ENCODE measurements at regions not wholly inside any gene's neighbourhood (a gene's known extent, or its start where the extent isn't known, plus 50 kb on each side); places are given as distances from the start of the nearest gene placed in this dataset.

DNA sequence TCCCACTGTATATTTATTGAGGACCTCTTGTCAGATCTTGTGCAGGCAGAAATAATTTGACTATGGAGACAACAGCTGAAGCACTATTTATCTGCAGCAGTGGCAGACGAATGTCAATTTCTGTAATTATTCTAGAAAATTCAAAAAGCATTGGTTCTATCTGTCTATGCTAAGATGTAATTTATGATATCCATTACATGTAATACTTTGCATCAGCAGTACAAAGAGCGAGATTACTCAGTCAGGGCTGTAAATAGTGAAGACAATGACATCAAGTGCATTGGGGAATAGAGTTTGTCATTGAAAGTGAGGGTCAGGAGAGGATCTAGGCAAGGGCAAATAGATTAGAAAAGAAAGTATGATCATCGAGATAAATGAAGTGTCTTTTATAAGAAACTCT, 508.2 kb downstream of the ZWINT start:
- DNase-seq: no peak
- ATAC-seq (ENCODE audit: poor library complexity): no peak
- H3K27me3 Mint-ChIP-seq: no peaks in the 10 kb centered on the region
- H3K4me3 ChIP-seq (ENCODE audit: low read length): no peak overlapping the region
- no peak overlapping the region for H3K27ac ChIP-seq (ENCODE audit: low read depth in 1 of 2, low read length in 2 of 2)
- H3K9me3 Mint-ChIP-seq: peaks cover 3% of the 10 kb centered on the region
- TF ChIP-seq, protein P1, sequence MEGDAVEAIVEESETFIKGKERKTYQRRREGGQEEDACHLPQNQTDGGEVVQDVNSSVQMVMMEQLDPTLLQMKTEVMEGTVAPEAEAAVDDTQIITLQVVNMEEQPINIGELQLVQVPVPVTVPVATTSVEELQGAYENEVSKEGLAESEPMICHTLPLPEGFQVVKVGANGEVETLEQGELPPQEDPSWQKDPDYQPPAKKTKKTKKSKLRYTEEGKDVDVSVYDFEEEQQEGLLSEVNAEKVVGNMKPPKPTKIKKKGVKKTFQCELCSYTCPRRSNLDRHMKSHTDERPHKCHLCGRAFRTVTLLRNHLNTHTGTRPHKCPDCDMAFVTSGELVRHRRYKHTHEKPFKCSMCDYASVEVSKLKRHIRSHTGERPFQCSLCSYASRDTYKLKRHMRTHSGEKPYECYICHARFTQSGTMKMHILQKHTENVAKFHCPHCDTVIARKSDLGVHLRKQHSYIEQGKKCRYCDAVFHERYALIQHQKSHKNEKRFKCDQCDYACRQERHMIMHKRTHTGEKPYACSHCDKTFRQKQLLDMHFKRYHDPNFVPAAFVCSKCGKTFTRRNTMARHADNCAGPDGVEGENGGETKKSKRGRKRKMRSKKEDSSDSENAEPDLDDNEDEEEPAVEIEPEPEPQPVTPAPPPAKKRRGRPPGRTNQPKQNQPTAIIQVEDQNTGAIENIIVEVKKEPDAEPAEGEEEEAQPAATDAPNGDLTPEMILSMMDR (IDR thresholded peaks at IDR 0.05): no peak
- no peaks in the 10 kb centered on the region for H3K4me1 Mint-ChIP-seq (ENCODE audit: low read depth)
- no peaks in the 10 kb centered on the region for H3K27me3 ChIP-seq (ENCODE audit: control insufficient read depth in 1 of 2, insufficient read depth in 2 of 2, low read length in 2 of 2)
- H3K27ac Mint-ChIP-seq: no peak overlapping the region
- ChIA-PET CTCF (no interaction called here), POLR2A (no interaction called here)
- no peaks in the 10 kb centered on the region for H3K36me3 Mint-ChIP-seq (ENCODE audit: low read depth)
- H3K4me1 ChIP-seq (ENCODE audit: insufficient read depth, low read length): no peaks in the 10 kb centered on the region
- no peaks in the 10 kb centered on the region for H3K9me3 ChIP-seq (ENCODE audit: control insufficient read depth in 1 of 2, insufficient read depth in 1 of 2, low read length in 2 of 2)
- no peaks in the 10 kb centered on the region for H3K36me3 ChIP-seq (ENCODE audit: insufficient read depth, low read length)
- intact Hi-C loops (cut with DNase I, micrococcal nuclease): no loop called here
- no peak overlapping the region for H3K4me3 Mint-ChIP-seq

DNA sequence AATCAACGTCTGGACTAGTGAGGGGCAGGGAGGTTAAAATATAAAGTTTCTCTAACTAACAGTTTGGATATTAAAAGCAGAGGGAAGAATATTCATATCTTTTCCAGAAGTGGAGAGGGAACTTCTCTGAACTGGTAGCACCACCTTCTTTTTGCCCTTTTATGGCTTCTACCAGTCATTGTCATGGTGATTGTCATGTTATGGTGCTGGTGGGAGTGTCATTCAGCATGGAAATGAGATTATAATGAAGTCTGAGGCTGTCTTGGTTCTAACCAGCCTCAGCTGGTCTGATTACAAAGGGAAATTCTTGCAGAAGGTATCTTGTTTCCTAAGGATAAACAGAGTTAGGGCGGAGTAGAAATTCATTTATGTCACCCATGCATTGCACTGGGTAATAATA, 523.8 kb downstream of the ZWINT start:
- no peaks in the 10 kb centered on the region for H3K27me3 Mint-ChIP-seq
- CTCF ChIA-PET: no interaction called here
- ATAC-seq (ENCODE audit: poor library complexity) (no peak), DNase-seq (no peak)
- TF ChIP-seq, protein P1 (IDR thresholded peaks at IDR 0.05): no peak
- Histone ChIP-seq H3K4me3 (ENCODE audit: low read length) (no peak overlapping the region), H3K4me1 (ENCODE audit: insufficient read depth, low read length) (no peaks in the 10 kb centered on the region), H3K27me3 (ENCODE audit: control insufficient read depth in 1 of 2, insufficient read depth in 2 of 2, low read length in 2 of 2) (no peaks in the 10 kb centered on the region), H3K9me3 (ENCODE audit: control insufficient read depth in 1 of 2, insufficient read depth in 1 of 2, low read length in 2 of 2) (peaks cover 0 to 4% of the 10 kb centered on the region in 2 experiments), H3K27ac (ENCODE audit: low read depth in 1 of 2, low read length in 2 of 2) (no peak overlapping the region), H3K36me3 (ENCODE audit: insufficient read depth, low read length) (no peaks in the 10 kb centered on the region)
- no peaks in the 10 kb centered on the region for H3K4me1 Mint-ChIP-seq (ENCODE audit: low read depth)
- no peak overlapping the region for H3K27ac Mint-ChIP-seq
- H3K9me3 Mint-ChIP-seq: peaks cover 6% of the 10 kb centered on the region
- POLR2A ChIA-PET: no interaction called here
- no peaks in the 10 kb centered on the region for H3K36me3 Mint-ChIP-seq (ENCODE audit: low read depth)
- no peak overlapping the region for H3K4me3 Mint-ChIP-seq
- intact Hi-C loops (cut with DNase I, micrococcal nuclease): no loop called here

DNA sequence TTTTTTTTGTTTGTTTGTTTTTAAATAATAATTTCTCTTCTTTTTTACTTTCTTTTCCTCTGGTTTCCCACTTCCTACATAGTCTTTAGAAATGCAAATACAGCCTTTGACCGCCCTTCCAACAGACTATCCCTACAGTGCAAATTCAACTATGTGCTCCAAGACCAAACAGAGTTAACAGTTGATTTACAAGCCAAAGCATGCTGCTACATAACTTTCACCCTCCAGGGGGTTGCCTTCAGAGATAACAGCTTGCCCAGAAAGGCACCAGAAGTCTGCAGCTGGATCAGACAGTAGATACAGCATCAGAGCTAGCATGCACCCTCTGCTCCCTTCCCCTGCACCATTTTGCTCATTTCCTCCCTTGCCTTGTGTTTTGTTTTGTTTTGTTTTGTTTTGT, 539.0 kb downstream of the ZWINT start:
- Histone ChIP-seq H3K27me3 (ENCODE audit: control insufficient read depth in 1 of 2, insufficient read depth in 2 of 2, low read length in 2 of 2) (no peaks in the 10 kb centered on the region), H3K4me1 (ENCODE audit: insufficient read depth, low read length) (no peaks in the 10 kb centered on the region), H3K4me3 (ENCODE audit: low read length) (no peak overlapping the region), H3K9me3 (ENCODE audit: control insufficient read depth in 1 of 2, insufficient read depth in 1 of 2, low read length in 2 of 2) (no peaks in the 10 kb centered on the region), H3K36me3 (ENCODE audit: insufficient read depth, low read length) (no peaks in the 10 kb centered on the region), H3K27ac (ENCODE audit: low read depth in 1 of 2, low read length in 2 of 2) (no peak overlapping the region)
- Mint-ChIP-seq H3K36me3 (ENCODE audit: low read depth) (no peaks in the 10 kb centered on the region), H3K4me1 (ENCODE audit: low read depth) (no peaks in the 10 kb centered on the region), H3K4me3 (no peak overlapping the region), H3K27ac (no peak overlapping the region), H3K9me3 (peaks cover 20% of the 10 kb centered on the region), H3K27me3 (no peaks in the 10 kb centered on the region)
- POLR2A ChIA-PET: no interaction called here
- TF ChIP-seq, protein P1 (IDR thresholded peaks at IDR 0.05): no peak
- DNase-seq (no peak), ATAC-seq (ENCODE audit: poor library complexity) (no peak)
- intact Hi-C loops (cut with DNase I, micrococcal nuclease): no loop called here
- CTCF ChIA-PET: no interaction called here
